OCI-LY3 (cell line): ENCODE measurements at regions not wholly inside any gene's neighbourhood (a gene's known extent, or its start where the extent isn't known, plus 50 kb on each side); places are given as distances from the start of the nearest gene placed in this dataset.

Source experiments
- H2AFZ ChIP-seq: fragments of 200-600, 300-600 bp; shearing (Covaris generic); 2 replicates; pipeline ENCODE4 v1.6.0; 2014; ENCODE audit warnings: antibody characterized with exemption, low read depth, low read length
- H3K27ac ChIP-seq: fragments of 200-600, 300-600 bp; sonication (generic); 2 replicates; pipeline ENCODE4 v1.5.1; 2014; ENCODE audit warnings: mild to moderate bottlenecking, low read length, moderate library complexity, mixed read lengths
- H3K27me3 ChIP-seq: fragments of 200-600, 300-600 bp; sonication (generic); 2 replicates; pipeline ENCODE4 v1.6.1; 2014; ENCODE audit warnings: low read depth, low read length, mixed read lengths
- H3K36me3 ChIP-seq: fragments of 200-600, 300-600 bp; sonication (generic); replicated peaks from 2 replicates; pipeline ENCODE3; 2014; ENCODE audit warnings: low read depth, low read length, mixed read lengths
- H3K4me1 ChIP-seq: fragments of 300-600, 200-600 bp; sonication (generic); 2 replicates; pipeline ENCODE4 v1.6.1; 2014; ENCODE audit warnings: low read length, mixed read lengths
- H3K4me2 ChIP-seq: fragments of 200-600, 300-600 bp; sonication (generic); 2 replicates; pipeline ENCODE4 v1.6.1; 2014; ENCODE audit warnings: low read length, mixed read lengths
- H3K4me3 ChIP-seq: fragments of 300-600, 200-600 bp; sonication (generic); 2 replicates; pipeline ENCODE4 v1.5.1; 2014; ENCODE audit warnings: antibody characterized with exemption, mild to moderate bottlenecking, low read length, moderate library complexity
- H3K79me2 ChIP-seq: fragments of 300-600, 200-600 bp; shearing (Covaris generic); 2 replicates; pipeline ENCODE4 v1.6.1; 2014; ENCODE audit warnings: mild to moderate bottlenecking, low read length, mixed read lengths
- H3K9ac ChIP-seq: fragments of 300-600, 200-600 bp; shearing (Covaris generic); 2 replicates; pipeline ENCODE4 v1.6.0; 2014; ENCODE audit warnings: mild to moderate bottlenecking, low read length, moderate library complexity
- H3K9me3 ChIP-seq: fragments of 200-600, 300-600 bp; shearing (Covaris generic); 2 replicates; pipeline ENCODE4 v1.6.1; 2014; ENCODE audit warnings: low read length, mixed read lengths; ENCODE audit not compliant: insufficient read depth
- H4K20me1 ChIP-seq: fragments of 200-600, 300-600 bp; sonication (generic); 2 replicates; pipeline ENCODE4 v1.6.1; 2016; ENCODE audit warnings: low read length, mixed read lengths; ENCODE audit not compliant: insufficient read depth
- CTCF ChIP-seq: fragments of 200-600, 300-600 bp; sonication (generic); IDR thresholded peaks from 2 replicates; pipeline ENCODE4 v1.5.1; 2014; ENCODE audit warnings: antibody characterized with exemption, low read length, low read depth
- EZH2phosphoT487 ChIP-seq: fragments of 200-600 bp; shearing (Covaris generic); IDR thresholded peaks from 2 replicates; pipeline ENCODE4 v1.6.1; 2018; ENCODE audit warnings: antibody characterized with exemption, mixed run types, low read depth

GRCh38 chr13:75024602-75025001 lies 457.4 kb downstream of the TBC1D4 start:
- Histone ChIP-seq H3K27ac (no peak overlapping the region), H3K4me3 (no peak overlapping the region), H3K27me3 (no peaks in the 10 kb centered on the region), H3K9me3 (no peaks in the 10 kb centered on the region), H3K4me1 (no peaks in the 10 kb centered on the region), H4K20me1 (no peaks in the 10 kb centered on the region), H3K36me3 (no peaks in the 10 kb centered on the region), H3K9ac (no peak overlapping the region), H3K4me2 (no peak overlapping the region), H3K79me2 (no peaks in the 10 kb centered on the region), H2AFZ (no peak overlapping the region)
- TF ChIP-seq CTCF = no peak
- no peak for TF ChIP-seq EZH2phosphoT487

GRCh38 chr13:75023609-75024008 lies 458.4 kb downstream of the TBC1D4 start:
- H3K9me3 ChIP-seq = no peaks in the 10 kb centered on the region
- no peak overlapping the region for H2AFZ ChIP-seq
- no peaks in the 10 kb centered on the region for H3K27me3 ChIP-seq
- no peaks in the 10 kb centered on the region for H3K79me2 ChIP-seq
- H3K4me2 ChIP-seq = no peak overlapping the region
- no peak overlapping the region for H3K4me3 ChIP-seq
- no peaks in the 10 kb centered on the region for H3K4me1 ChIP-seq
- no peaks in the 10 kb centered on the region for H4K20me1 ChIP-seq
- no peak overlapping the region for H3K27ac ChIP-seq
- H3K36me3 ChIP-seq = no peaks in the 10 kb centered on the region
- H3K9ac ChIP-seq = no peak overlapping the region
- TF ChIP-seq EZH2phosphoT487 = no peak
- no peak for TF ChIP-seq CTCF

GRCh38 chr13:75021151-75021550 lies 460.8 kb downstream of the TBC1D4 start:
- TF ChIP-seq CTCF (no peak), EZH2phosphoT487 (no peak)
- no peaks in the 10 kb centered on the region for H3K79me2 ChIP-seq
- no peaks in the 10 kb centered on the region for H3K36me3 ChIP-seq
- H4K20me1 ChIP-seq = no peaks in the 10 kb centered on the region
- H2AFZ ChIP-seq = no peak overlapping the region
- H3K4me1 ChIP-seq = no peaks in the 10 kb centered on the region
- no peak overlapping the region for H3K4me2 ChIP-seq
- no peak overlapping the region for H3K9ac ChIP-seq
- H3K9me3 ChIP-seq = no peaks in the 10 kb centered on the region
- no peaks in the 10 kb centered on the region for H3K27me3 ChIP-seq
- no peak overlapping the region for H3K4me3 ChIP-seq
- no peak overlapping the region for H3K27ac ChIP-seq

- no peaks in the 10 kb centered on the region for H3K27me3 ChIP-seq
- no peaks in the 10 kb centered on the region for H4K20me1 ChIP-seq
- no peak overlapping the region for H3K27ac ChIP-seq
- H3K9ac ChIP-seq = no peak overlapping the region
- TF ChIP-seq CTCF (no peak), EZH2phosphoT487 (no peak)
- H3K4me2 ChIP-seq = no peak overlapping the region
- H2AFZ ChIP-seq = no peak overlapping the region
- no peak overlapping the region for H3K4me3 ChIP-seq
- H3K4me1 ChIP-seq = no peaks in the 10 kb centered on the region
- no peaks in the 10 kb centered on the region for H3K79me2 ChIP-seq
- no peaks in the 10 kb centered on the region for H3K9me3 ChIP-seq
- H3K36me3 ChIP-seq = no peaks in the 10 kb centered on the region
Measured at GRCh38 chr13:75016225-75016624, 465.7 kb downstream of the TBC1D4 start.
